ENCODE measurements at regions not wholly inside any gene's neighbourhood (a gene's known extent, or its start where the extent isn't known, plus 50 kb on each side); places are given as distances from the start of the nearest gene placed in this dataset.

DNA sequence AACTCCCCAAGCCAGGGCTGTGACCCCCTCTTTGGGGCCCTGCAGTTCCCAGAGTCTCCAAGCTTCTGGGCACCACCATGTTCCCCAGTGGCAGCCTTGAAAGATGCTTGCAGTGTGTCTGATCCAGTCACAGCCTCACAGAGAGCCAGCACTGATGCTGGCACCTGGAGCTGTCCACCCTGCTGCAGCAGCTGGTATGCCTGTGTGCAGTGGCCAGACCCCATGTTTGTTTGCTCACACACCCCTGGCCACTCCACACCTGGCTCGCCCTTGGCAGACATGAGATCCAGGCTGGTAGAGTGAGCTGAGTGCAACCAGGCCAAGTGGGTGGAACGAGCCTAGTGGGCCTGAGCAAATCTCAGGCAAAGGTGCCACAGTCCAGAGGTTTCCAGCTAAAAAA lies 106.0 kb downstream of the C9orf50 start:
- Histone ChIP-seq H3K9me3 (replicated peaks; ENCODE audit: insufficient read depth, low read length) (0 out of 2 replicates have a peak, but pooled peaks cover 5% of the 10 kb centered on the region), H3K9ac (ENCODE audit: low read length) (no peak overlapping the region), H4K20me1 (ENCODE audit: insufficient read depth, low read length) (no peaks in the 10 kb centered on the region), H2AFZ (ENCODE audit: low read length) (no peak overlapping the region), H3F3A (ENCODE audit: insufficient read depth, low read length) (no peaks in the 10 kb centered on the region), H3K79me2 (ENCODE audit: low read length) (no peaks in the 10 kb centered on the region), H3K27ac (ENCODE audit: low read length) (no peak overlapping the region), H3K27me3 (replicated peaks; ENCODE audit: insufficient read depth, low read length) (peaks cover 47% of the 10 kb centered on the region), H3K9me2 (replicated peaks; ENCODE audit: insufficient read depth, low read length) (no peaks in the 10 kb centered on the region), H3K4me3 (ENCODE audit: low read length) (no peak overlapping the region), H3K4me2 (ENCODE audit: low read depth, low read length) (no peak overlapping the region), H3K4me1 (ENCODE audit: low read length) (no peaks in the 10 kb centered on the region), H3K36me3 (replicated peaks; ENCODE audit: insufficient read depth, low read length) (no peaks in the 10 kb centered on the region)
- TF ChIP-seq EZH2phosphoT487 (IDR thresholded peaks at IDR 0.05; ENCODE audit: low read length): no peak
- TF ChIP-seq, protein P1, sequence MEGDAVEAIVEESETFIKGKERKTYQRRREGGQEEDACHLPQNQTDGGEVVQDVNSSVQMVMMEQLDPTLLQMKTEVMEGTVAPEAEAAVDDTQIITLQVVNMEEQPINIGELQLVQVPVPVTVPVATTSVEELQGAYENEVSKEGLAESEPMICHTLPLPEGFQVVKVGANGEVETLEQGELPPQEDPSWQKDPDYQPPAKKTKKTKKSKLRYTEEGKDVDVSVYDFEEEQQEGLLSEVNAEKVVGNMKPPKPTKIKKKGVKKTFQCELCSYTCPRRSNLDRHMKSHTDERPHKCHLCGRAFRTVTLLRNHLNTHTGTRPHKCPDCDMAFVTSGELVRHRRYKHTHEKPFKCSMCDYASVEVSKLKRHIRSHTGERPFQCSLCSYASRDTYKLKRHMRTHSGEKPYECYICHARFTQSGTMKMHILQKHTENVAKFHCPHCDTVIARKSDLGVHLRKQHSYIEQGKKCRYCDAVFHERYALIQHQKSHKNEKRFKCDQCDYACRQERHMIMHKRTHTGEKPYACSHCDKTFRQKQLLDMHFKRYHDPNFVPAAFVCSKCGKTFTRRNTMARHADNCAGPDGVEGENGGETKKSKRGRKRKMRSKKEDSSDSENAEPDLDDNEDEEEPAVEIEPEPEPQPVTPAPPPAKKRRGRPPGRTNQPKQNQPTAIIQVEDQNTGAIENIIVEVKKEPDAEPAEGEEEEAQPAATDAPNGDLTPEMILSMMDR (IDR thresholded peaks at IDR 0.05; ENCODE audit: low read length): no peak
- no peak for TF ChIP-seq EZH2 (optimal IDR thresholded peaks at IDR 0.05; ENCODE audit: low read depth, low read length)
- DNase-seq: no peak

DNA sequence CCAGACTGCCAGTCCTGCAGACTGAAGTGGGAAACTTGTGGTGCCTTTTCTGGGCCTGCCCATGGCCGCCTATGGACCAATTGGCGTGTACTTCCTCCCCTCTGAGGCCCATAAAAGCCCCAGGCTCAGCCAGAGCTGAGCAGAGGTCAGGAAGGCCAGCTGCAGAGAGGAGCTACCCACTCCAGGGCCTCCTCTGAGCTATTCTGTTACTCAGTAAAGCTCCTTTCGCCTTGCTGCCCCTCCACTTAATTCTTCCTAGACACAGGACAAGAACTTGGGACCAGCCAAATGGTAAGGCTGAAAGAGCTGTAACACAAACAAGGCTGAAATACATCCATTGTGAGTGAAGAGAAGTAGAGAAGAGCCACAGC lies 106.4 kb downstream of the C9orf50 start:
- Histone ChIP-seq H4K20me1 (ENCODE audit: insufficient read depth, low read length) (no peaks in the 10 kb centered on the region), H3K36me3 (replicated peaks; ENCODE audit: insufficient read depth, low read length) (no peaks in the 10 kb centered on the region), H3K79me2 (ENCODE audit: low read length) (no peaks in the 10 kb centered on the region), H3K4me1 (ENCODE audit: low read length) (no peaks in the 10 kb centered on the region), H3K9ac (ENCODE audit: low read length) (no peak overlapping the region), H2AFZ (ENCODE audit: low read length) (no peak overlapping the region), H3K27ac (ENCODE audit: low read length) (no peak overlapping the region), H3K27me3 (replicated peaks; ENCODE audit: insufficient read depth, low read length) (peaks cover 49% of the 10 kb centered on the region), H3K4me2 (ENCODE audit: low read depth, low read length) (no peak overlapping the region), H3K4me3 (ENCODE audit: low read length) (no peak overlapping the region), H3F3A (ENCODE audit: insufficient read depth, low read length) (no peaks in the 10 kb centered on the region), H3K9me2 (replicated peaks; ENCODE audit: insufficient read depth, low read length) (no peaks in the 10 kb centered on the region), H3K9me3 (replicated peaks; ENCODE audit: insufficient read depth, low read length) (0 out of 2 replicates have a peak, but pooled peaks cover 5% of the 10 kb centered on the region)
- no peak for DNase-seq
- TF ChIP-seq EZH2 (optimal IDR thresholded peaks at IDR 0.05; ENCODE audit: low read depth, low read length): no peak
- TF ChIP-seq, protein P1 (IDR thresholded peaks at IDR 0.05; ENCODE audit: low read length): no peak
- no peak for TF ChIP-seq EZH2phosphoT487 (IDR thresholded peaks at IDR 0.05; ENCODE audit: low read length)

DNA sequence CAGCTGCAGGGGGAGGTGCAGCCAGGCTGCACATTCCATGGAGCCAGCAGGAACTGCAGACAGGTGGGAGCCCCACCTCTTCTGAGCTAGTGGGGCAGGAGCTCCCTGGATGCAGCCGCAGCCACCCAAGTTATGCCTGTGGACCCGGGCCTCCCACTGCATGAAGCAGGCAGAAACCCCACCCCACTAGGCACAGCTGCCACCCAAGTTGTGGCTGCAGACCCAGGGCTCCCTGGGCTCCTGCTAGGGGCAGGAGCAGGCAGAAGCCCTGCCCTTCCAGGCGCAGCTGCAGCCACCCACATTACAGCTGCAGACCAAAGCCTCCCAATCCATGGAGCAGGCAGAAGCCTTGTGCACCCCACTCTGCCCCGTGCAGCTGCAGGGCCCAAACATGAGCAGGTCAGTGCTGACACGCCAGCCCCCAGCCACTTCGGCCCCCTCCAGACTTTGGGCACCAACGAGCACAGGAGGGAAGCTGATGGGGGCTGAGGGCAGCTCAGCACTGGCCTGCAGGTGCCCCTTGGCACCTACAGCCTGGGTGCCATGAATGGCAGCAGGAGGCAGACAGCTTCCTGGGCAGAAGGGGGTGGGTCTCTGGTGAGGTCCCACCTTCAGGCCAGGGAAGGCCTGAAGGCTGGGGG lies 106.9 kb downstream of the C9orf50 start:
- DNase-seq: no peak
- Histone ChIP-seq H3K9me3 (replicated peaks; ENCODE audit: insufficient read depth, low read length) (0 out of 2 replicates have a peak, but pooled peaks cover 5% of the 10 kb centered on the region), H3K4me2 (ENCODE audit: low read depth, low read length) (no peak overlapping the region), H3F3A (ENCODE audit: insufficient read depth, low read length) (no peaks in the 10 kb centered on the region), H3K9ac (ENCODE audit: low read length) (no peak overlapping the region), H3K79me2 (ENCODE audit: low read length) (no peaks in the 10 kb centered on the region), H3K4me1 (ENCODE audit: low read length) (no peaks in the 10 kb centered on the region), H3K36me3 (replicated peaks; ENCODE audit: insufficient read depth, low read length) (no peaks in the 10 kb centered on the region), H3K9me2 (replicated peaks; ENCODE audit: insufficient read depth, low read length) (no peaks in the 10 kb centered on the region), H3K27ac (ENCODE audit: low read length) (no peak overlapping the region), H2AFZ (ENCODE audit: low read length) (no peak overlapping the region), H4K20me1 (ENCODE audit: insufficient read depth, low read length) (no peaks in the 10 kb centered on the region), H3K4me3 (ENCODE audit: low read length) (no peak overlapping the region), H3K27me3 (replicated peaks; ENCODE audit: insufficient read depth, low read length) (peaks cover 50% of the 10 kb centered on the region)
- TF ChIP-seq, protein P1 (IDR thresholded peaks at IDR 0.05; ENCODE audit: low read length): no peak

Data from MM.1S (cell line).